ENCODE measurements at regions not wholly inside any gene's neighbourhood (a gene's known extent, or its start where the extent isn't known, plus 50 kb on each side); places are given as distances from the start of the nearest gene placed in this dataset.

GRCh38 chr9:74284581-74285450 is 212.3 kb upstream of the RORB start:
- H3K9me3 ChIP-seq, result no peaks in the 10 kb centered on the region
- no peak for DNase-seq (ENCODE audit: extremely low spot score)
- intact Hi-C loops (cut with DNase I), result no loop called here
- H3K4me3 ChIP-seq, result no peak overlapping the region
- no peaks in the 10 kb centered on the region for H3K36me3 ChIP-seq
- no peak for TF ChIP-seq CTCF (IDR thresholded peaks at IDR 0.05)
- no peak for TF ChIP-seq POLR2A (IDR thresholded peaks at IDR 0.05; ENCODE audit: low read depth)
- TF ChIP-seq POLR2AphosphoS5 (IDR thresholded peaks at IDR 0.05), result no peak
- TF ChIP-seq EP300 (IDR thresholded peaks at IDR 0.05), result no peak
- no peaks in the 10 kb centered on the region for H3K27me3 ChIP-seq
- H3K4me1 ChIP-seq, result no peaks in the 10 kb centered on the region
- 42% methylated on average over 11 of the region's 11 CpGs for WGBS
- H3K27ac ChIP-seq (replicated peaks in 1 of 4), result no peak overlapping the region

- no peak for DNase-seq (ENCODE audit: extremely low spot score)
- WGBS, result 82% methylated on average over 2 of the region's 2 CpGs
- no peaks in the 10 kb centered on the region for H3K36me3 ChIP-seq
- no peaks in the 10 kb centered on the region for H3K27me3 ChIP-seq
- TF ChIP-seq CTCF (IDR thresholded peaks at IDR 0.05) (no peak), POLR2AphosphoS5 (IDR thresholded peaks at IDR 0.05) (no peak), POLR2A (IDR thresholded peaks at IDR 0.05; ENCODE audit: low read depth) (no peak), EP300 (IDR thresholded peaks at IDR 0.05) (no peak)
- H3K9me3 ChIP-seq, result no peaks in the 10 kb centered on the region
- H3K4me1 ChIP-seq, result no peaks in the 10 kb centered on the region
- intact Hi-C loops (cut with DNase I), result no loop called here
- no peak overlapping the region for H3K27ac ChIP-seq (replicated peaks in 1 of 4)
- no peak overlapping the region for H3K4me3 ChIP-seq
These were observed 203.7 kb upstream of the RORB start for GRCh38 chr9:74293479-74293878.

- intact Hi-C loops (cut with DNase I), result no loop called here
- Histone ChIP-seq H3K9me3 (no peaks in the 10 kb centered on the region), H3K4me3 (no peak overlapping the region), H3K36me3 (no peaks in the 10 kb centered on the region), H3K4me1 (no peaks in the 10 kb centered on the region), H3K27ac (replicated peaks in 1 of 4) (no peak overlapping the region), H3K27me3 (no peaks in the 10 kb centered on the region)
- 71% methylated on average over 6 of the region's 6 CpGs for WGBS
- TF ChIP-seq POLR2A (IDR thresholded peaks at IDR 0.05; ENCODE audit: low read depth) (no peak), POLR2AphosphoS5 (IDR thresholded peaks at IDR 0.05) (no peak), CTCF (IDR thresholded peaks at IDR 0.05) (no peak), EP300 (IDR thresholded peaks at IDR 0.05) (no peak)
- no peak for DNase-seq (ENCODE audit: extremely low spot score)
These were observed 193.2 kb upstream of the RORB start for GRCh38 chr9:74303945-74304344.

- intact Hi-C loops (cut with DNase I), result no loop called here
- Histone ChIP-seq H3K4me1 (no peaks in the 10 kb centered on the region), H3K4me3 (no peak overlapping the region), H3K27me3 (no peaks in the 10 kb centered on the region), H3K27ac (replicated peaks in 1 of 4) (no peak overlapping the region), H3K9me3 (no peaks in the 10 kb centered on the region), H3K36me3 (no peaks in the 10 kb centered on the region)
- TF ChIP-seq EP300 (IDR thresholded peaks at IDR 0.05) (no peak), POLR2AphosphoS5 (IDR thresholded peaks at IDR 0.05) (no peak), POLR2A (IDR thresholded peaks at IDR 0.05; ENCODE audit: low read depth) (no peak), CTCF (IDR thresholded peaks at IDR 0.05) (no peak)
- DNase-seq (ENCODE audit: extremely low spot score), result no peak
- 76% methylated on average over 1 of the region's 1 CpG for WGBS
These were observed 192.5 kb upstream of the RORB start for GRCh38 chr9:74304598-74304997.

All from esophagus muscularis mucosa (tissue), 4 donors.